ENCODE measurements at regions not wholly inside any gene's neighbourhood (a gene's known extent, or its start where the extent isn't known, plus 50 kb on each side); places are given as distances from the start of the nearest gene placed in this dataset.

DNA sequence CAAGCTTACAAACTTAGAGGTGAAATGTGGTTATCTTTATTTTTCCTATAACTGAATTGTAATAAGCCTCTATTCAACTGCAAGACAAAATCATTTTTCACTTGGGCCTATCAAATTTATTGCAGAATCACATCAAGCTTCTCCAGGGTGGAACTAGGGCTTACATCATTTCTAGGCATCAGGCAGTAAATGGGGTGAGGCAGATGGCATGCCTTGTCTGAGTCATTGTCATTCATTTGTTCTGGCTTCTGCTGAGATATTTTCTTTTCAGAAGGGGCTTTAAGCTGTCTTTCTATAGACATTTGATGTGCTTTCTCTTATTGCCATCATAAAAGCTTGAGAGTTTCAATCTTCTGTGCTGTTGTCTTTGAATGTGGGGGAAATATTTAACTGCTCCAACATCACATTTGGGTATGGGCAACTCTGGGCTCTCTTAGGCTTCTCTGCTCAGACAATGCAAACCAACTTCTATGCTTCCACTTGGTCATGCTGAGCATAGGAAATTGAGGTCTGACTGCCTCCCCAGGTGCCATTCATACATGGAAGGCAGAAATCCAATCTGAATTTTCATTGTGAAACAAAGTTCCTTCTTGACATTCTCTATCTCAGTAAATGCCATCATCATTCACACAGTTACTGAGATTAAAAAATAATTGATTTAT lies 225.8 kb upstream of the GIMD1 start:
- TF ChIP-seq TCF12 (IDR thresholded peaks at IDR 0.05; ENCODE audit: low read depth) = no peak
- no peak for TF ChIP-seq CEBPB (IDR thresholded peaks at IDR 0.05)
- TF ChIP-seq CREB1 (IDR thresholded peaks at IDR 0.05; ENCODE audit: low read depth) = no peak
- TF ChIP-seq, protein P1, sequence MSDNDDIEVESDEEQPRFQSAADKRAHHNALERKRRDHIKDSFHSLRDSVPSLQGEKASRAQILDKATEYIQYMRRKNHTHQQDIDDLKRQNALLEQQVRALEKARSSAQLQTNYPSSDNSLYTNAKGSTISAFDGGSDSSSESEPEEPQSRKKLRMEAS (IDR thresholded peaks at IDR 0.05) = no peak
- no peak for TF ChIP-seq TEAD4 (IDR thresholded peaks at IDR 0.05)
- TF ChIP-seq EGR1 (IDR thresholded peaks at IDR 0.05) = no peak
- TF ChIP-seq, protein P2, sequence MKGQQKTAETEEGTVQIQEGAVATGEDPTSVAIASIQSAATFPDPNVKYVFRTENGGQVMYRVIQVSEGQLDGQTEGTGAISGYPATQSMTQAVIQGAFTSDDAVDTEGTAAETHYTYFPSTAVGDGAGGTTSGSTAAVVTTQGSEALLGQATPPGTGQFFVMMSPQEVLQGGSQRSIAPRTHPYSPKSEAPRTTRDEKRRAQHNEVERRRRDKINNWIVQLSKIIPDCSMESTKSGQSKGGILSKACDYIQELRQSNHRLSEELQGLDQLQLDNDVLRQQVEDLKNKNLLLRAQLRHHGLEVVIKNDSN (IDR thresholded peaks at IDR 0.05) = no peak
- TF ChIP-seq YY1 (IDR thresholded peaks at IDR 0.05; ENCODE audit: low read depth) = no peak
- no peak for TF ChIP-seq NFIC (IDR thresholded peaks at IDR 0.05)
- TF ChIP-seq, protein P3, sequence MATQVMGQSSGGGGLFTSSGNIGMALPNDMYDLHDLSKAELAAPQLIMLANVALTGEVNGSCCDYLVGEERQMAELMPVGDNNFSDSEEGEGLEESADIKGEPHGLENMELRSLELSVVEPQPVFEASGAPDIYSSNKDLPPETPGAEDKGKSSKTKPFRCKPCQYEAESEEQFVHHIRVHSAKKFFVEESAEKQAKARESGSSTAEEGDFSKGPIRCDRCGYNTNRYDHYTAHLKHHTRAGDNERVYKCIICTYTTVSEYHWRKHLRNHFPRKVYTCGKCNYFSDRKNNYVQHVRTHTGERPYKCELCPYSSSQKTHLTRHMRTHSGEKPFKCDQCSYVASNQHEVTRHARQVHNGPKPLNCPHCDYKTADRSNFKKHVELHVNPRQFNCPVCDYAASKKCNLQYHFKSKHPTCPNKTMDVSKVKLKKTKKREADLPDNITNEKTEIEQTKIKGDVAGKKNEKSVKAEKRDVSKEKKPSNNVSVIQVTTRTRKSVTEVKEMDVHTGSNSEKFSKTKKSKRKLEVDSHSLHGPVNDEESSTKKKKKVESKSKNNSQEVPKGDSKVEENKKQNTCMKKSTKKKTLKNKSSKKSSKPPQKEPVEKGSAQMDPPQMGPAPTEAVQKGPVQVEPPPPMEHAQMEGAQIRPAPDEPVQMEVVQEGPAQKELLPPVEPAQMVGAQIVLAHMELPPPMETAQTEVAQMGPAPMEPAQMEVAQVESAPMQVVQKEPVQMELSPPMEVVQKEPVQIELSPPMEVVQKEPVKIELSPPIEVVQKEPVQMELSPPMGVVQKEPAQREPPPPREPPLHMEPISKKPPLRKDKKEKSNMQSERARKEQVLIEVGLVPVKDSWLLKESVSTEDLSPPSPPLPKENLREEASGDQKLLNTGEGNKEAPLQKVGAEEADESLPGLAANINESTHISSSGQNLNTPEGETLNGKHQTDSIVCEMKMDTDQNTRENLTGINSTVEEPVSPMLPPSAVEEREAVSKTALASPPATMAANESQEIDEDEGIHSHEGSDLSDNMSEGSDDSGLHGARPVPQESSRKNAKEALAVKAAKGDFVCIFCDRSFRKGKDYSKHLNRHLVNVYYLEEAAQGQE (IDR thresholded peaks at IDR 0.05; ENCODE audit: low read depth) = no peak
- no peak for TF ChIP-seq RAD21 (IDR thresholded peaks at IDR 0.05; ENCODE audit: low read depth)
- TF ChIP-seq FOXM1 (IDR thresholded peaks at IDR 0.05; ENCODE audit: borderline replicate concordance, low read depth) = no peak
- no peak for TF ChIP-seq EP300 (IDR thresholded peaks at IDR 0.05; ENCODE audit: borderline replicate concordance)
- no peak for TF ChIP-seq ZBTB7A (IDR thresholded peaks at IDR 0.05; ENCODE audit: low read depth)
- no peak for TF ChIP-seq TAF1 (IDR thresholded peaks at IDR 0.05; ENCODE audit: low read depth)

DNA sequence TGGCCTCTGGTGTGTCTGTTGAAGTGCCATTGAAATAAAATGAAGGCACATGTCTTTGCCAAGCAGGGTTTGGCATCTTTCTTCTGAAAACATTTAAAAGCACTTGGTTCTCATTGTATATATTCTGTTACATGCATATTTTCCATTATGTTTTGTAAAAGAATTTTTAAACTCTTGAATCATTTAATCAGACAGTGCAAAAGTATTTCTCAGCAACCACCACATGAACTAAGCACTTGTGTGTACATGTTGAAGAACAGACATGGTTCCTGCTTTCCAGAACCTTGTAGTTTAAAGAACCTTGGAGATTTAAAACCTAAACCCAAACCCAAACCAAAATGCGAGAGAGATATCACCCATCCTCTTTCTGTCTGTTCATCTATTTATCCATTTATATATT lies 220.3 kb upstream of the GIMD1 start:
- TF ChIP-seq ZBTB7A (IDR thresholded peaks at IDR 0.05; ENCODE audit: low read depth) (no peak), TEAD4 (IDR thresholded peaks at IDR 0.05) (no peak), FOXM1 (IDR thresholded peaks at IDR 0.05; ENCODE audit: borderline replicate concordance, low read depth) (no peak), TCF12 (IDR thresholded peaks at IDR 0.05; ENCODE audit: low read depth) (no peak), NFIC (IDR thresholded peaks at IDR 0.05) (no peak), EGR1 (IDR thresholded peaks at IDR 0.05) (no peak), YY1 (IDR thresholded peaks at IDR 0.05; ENCODE audit: low read depth) (no peak), TAF1 (IDR thresholded peaks at IDR 0.05; ENCODE audit: low read depth) (no peak), RAD21 (IDR thresholded peaks at IDR 0.05; ENCODE audit: low read depth) (no peak), CEBPB (IDR thresholded peaks at IDR 0.05) (no peak), CREB1 (IDR thresholded peaks at IDR 0.05; ENCODE audit: low read depth) (no peak)
- TF ChIP-seq, protein P1 (IDR thresholded peaks at IDR 0.05) = no peak
- TF ChIP-seq, protein P3 (IDR thresholded peaks at IDR 0.05; ENCODE audit: low read depth) = no peak

DNA sequence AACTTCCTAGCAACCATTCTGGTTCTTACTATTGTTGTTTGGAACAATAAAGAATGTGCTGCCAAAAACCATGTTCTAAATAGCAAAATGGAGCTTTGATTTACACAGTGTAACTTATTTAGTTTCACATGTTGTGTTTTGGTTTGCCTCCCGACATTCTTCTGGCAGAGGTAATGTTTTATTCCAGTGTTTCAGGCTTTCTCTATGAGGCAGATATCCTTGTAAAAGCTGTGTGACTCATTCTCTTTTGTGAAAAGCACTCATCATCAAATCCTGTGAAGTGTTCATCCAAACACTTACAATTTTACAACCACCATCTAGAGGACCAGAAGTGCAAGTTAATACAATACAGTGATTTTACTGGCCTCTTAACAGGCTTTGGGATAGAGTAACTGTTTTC lies 219.0 kb upstream of the GIMD1 start:
- TF ChIP-seq CREB1 (IDR thresholded peaks at IDR 0.05; ENCODE audit: low read depth) (no peak), NFIC (IDR thresholded peaks at IDR 0.05) (no peak), CEBPB (IDR thresholded peaks at IDR 0.05) (no peak), TAF1 (IDR thresholded peaks at IDR 0.05; ENCODE audit: low read depth) (no peak), EGR1 (IDR thresholded peaks at IDR 0.05) (no peak), EP300 (IDR thresholded peaks at IDR 0.05; ENCODE audit: borderline replicate concordance) (no peak), ZBTB7A (IDR thresholded peaks at IDR 0.05; ENCODE audit: low read depth) (no peak), TCF12 (IDR thresholded peaks at IDR 0.05; ENCODE audit: low read depth) (no peak), FOXM1 (IDR thresholded peaks at IDR 0.05; ENCODE audit: borderline replicate concordance, low read depth) (no peak), RAD21 (IDR thresholded peaks at IDR 0.05; ENCODE audit: low read depth) (no peak)
- TF ChIP-seq, protein P1 (IDR thresholded peaks at IDR 0.05) = no peak
- TF ChIP-seq, protein P2 (IDR thresholded peaks at IDR 0.05) = no peak
- TF ChIP-seq, protein P3 (IDR thresholded peaks at IDR 0.05; ENCODE audit: low read depth) = no peak

DNA sequence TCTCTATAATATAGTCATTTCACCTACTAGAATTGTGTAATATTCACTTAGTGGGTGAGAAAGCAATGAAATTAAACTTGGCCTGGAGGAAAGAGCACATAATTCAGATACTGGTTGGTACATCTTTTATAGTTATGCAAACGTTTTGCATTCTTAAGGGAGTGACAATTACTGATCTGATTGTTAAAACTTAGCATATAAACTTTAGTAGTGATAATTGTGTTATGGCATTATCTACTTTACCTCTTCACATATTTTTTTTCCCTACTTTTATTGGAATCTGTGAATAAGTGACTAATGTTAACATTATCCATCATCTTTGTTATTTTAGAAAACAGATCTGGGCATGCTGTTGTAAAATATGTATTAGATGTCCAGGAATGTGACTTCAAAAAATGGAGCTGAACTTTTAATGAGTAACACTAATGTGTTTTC lies 217.4 kb upstream of the GIMD1 start:
- TF ChIP-seq CREB1 (IDR thresholded peaks at IDR 0.05; ENCODE audit: low read depth) (no peak), CEBPB (IDR thresholded peaks at IDR 0.05) (no peak), TCF12 (IDR thresholded peaks at IDR 0.05; ENCODE audit: low read depth) (no peak), YY1 (IDR thresholded peaks at IDR 0.05; ENCODE audit: low read depth) (no peak), NFIC (IDR thresholded peaks at IDR 0.05) (no peak), TAF1 (IDR thresholded peaks at IDR 0.05; ENCODE audit: low read depth) (no peak), TEAD4 (IDR thresholded peaks at IDR 0.05) (no peak), ZBTB7A (IDR thresholded peaks at IDR 0.05; ENCODE audit: low read depth) (no peak), EP300 (IDR thresholded peaks at IDR 0.05; ENCODE audit: borderline replicate concordance) (no peak), EGR1 (IDR thresholded peaks at IDR 0.05) (no peak), FOXM1 (IDR thresholded peaks at IDR 0.05; ENCODE audit: borderline replicate concordance, low read depth) (no peak), RAD21 (IDR thresholded peaks at IDR 0.05; ENCODE audit: low read depth) (no peak)
- TF ChIP-seq, protein P3 (IDR thresholded peaks at IDR 0.05; ENCODE audit: low read depth) = no peak
- TF ChIP-seq, protein P1 (IDR thresholded peaks at IDR 0.05) = no peak
- TF ChIP-seq, protein P2 (IDR thresholded peaks at IDR 0.05) = no peak

Measured in Ishikawa (cell line).